CD14-positive monocyte (primary cell): ENCODE measurements at regions not wholly inside any gene's neighbourhood (a gene's known extent, or its start where the extent isn't known, plus 50 kb on each side); places are given as distances from the start of the nearest gene placed in this dataset.

ENCODE experiments used
- DNase-seq, 3 donors: peaks; one replicate each; pipeline ENCODE4 v3.0.0-alpha.2; 2011 to 2022
- H2AFZ ChIP-seq: 2 replicates; pipeline ENCODE4 v1.6.0; 2012; ENCODE audit warnings: mild to moderate bottlenecking, low read depth, low read length, inconsistent platforms; ENCODE audit not compliant: insufficient read depth, poor library complexity, severe bottlenecking
- H3K27ac ChIP-seq, 2 donors: 1 replicate in 1 of 2; 2 replicates in 1 of 2; pipeline ENCODE4 v1.5.1; 2012 to 2013; ENCODE audit warnings: low read length in 2 of 2, control low read depth in 1 of 2, inconsistent platforms in 1 of 2, low read depth in 1 of 2, mild to moderate bottlenecking in 1 of 2
- H3K27me3 ChIP-seq, 2 donors: one replicate each; pipeline versions ENCODE4 v1.6.0 to v1.6.1; 2011 to 2013; ENCODE audit warnings: low read length in 2 of 2; ENCODE audit not compliant: control insufficient read depth in 2 of 2, insufficient read depth in 2 of 2
- H3K36me3 ChIP-seq, 2 donors: replicated peaks in 1 of 2; 1 replicate in 1 of 2; 2 replicates in 1 of 2; pipeline versions ENCODE4 v1.5.1 to v1.6.1; 2012 to 2013; ENCODE audit warnings: low read length in 2 of 2, control low read depth in 1 of 2, inconsistent platforms in 1 of 2, mild to moderate bottlenecking in 1 of 2; ENCODE audit not compliant: insufficient read depth in 2 of 2, control insufficient read depth in 1 of 2
- H3K4me1 ChIP-seq, 2 donors: 1 replicate in 1 of 2; 2 replicates in 1 of 2; pipeline versions ENCODE4 v1.5.1 to v1.6.1; 2012 to 2013; ENCODE audit warnings: low read length in 2 of 2, control low read depth in 1 of 2, inconsistent platforms in 1 of 2, mild to moderate bottlenecking in 1 of 2, moderate library complexity in 1 of 2; ENCODE audit not compliant: insufficient read depth in 2 of 2, control insufficient read depth in 1 of 2
- H3K4me2 ChIP-seq: replicated peaks from 2 replicates; pipeline ENCODE3; 2012; ENCODE audit warnings: low read length, moderate library complexity, mild to moderate bottlenecking; ENCODE audit not compliant: poor library complexity, severe bottlenecking; ENCODE audit errors: extremely low read depth
- H3K4me3 ChIP-seq, 3 experiments: fragments of 200-600 bp in 1 of 3; sonication (generic) in 1 of 3; replicated peaks in 1 of 3; 1 replicate in 2 of 3; 2 replicates in 1 of 3; pipeline ENCODE4 v1.5.1; 2011 to 2013; ENCODE audit warnings: low read length in 3 of 3, mild to moderate bottlenecking in 3 of 3, control low read depth in 2 of 3, low read depth in 2 of 3, inconsistent platforms in 1 of 3, moderate library complexity in 1 of 3
- H3K79me2 ChIP-seq: 2 replicates; pipeline ENCODE4 v1.6.0; 2012; ENCODE audit warnings: mild to moderate bottlenecking, control low read depth, inconsistent platforms, low read length, moderate library complexity; ENCODE audit not compliant: insufficient read depth
- H3K9ac ChIP-seq: 2 replicates; pipeline ENCODE4 v1.6.0; 2017; ENCODE audit warnings: low read length, mild to moderate bottlenecking; ENCODE audit not compliant: insufficient read depth, poor library complexity, severe bottlenecking
- H3K9me3 ChIP-seq, 2 donors: replicated peaks in 1 of 2; 1 replicate in 1 of 2; 2 replicates in 1 of 2; pipeline versions ENCODE4 v1.5.1 to v1.6.1; 2012 to 2013; ENCODE audit warnings: low read length in 2 of 2, control low read depth in 1 of 2; ENCODE audit not compliant: control insufficient read depth in 1 of 2, insufficient read depth in 1 of 2
- H4K20me1 ChIP-seq: 2 replicates; pipeline ENCODE4 v1.6.0; 2012; ENCODE audit warnings: mild to moderate bottlenecking, low read length, control low read depth, moderate library complexity; ENCODE audit not compliant: insufficient read depth
- H3K27ac Mint-ChIP-seq, 7 donors: one replicate each; pipeline ENCODE4 v1.8.0; 2020; ENCODE audit warnings: mild to moderate bottlenecking in 7 of 7, mixed read lengths in 7 of 7, moderate library complexity in 6 of 7, inconsistent platforms in 2 of 7
- H3K27me3 Mint-ChIP-seq, 3 donors: one replicate each; pipeline ENCODE4 v1.8.0; 2021 to 2022; ENCODE audit warnings: low read depth in 3 of 3, mild to moderate bottlenecking in 3 of 3, mixed read lengths in 3 of 3, moderate library complexity in 3 of 3, inconsistent platforms in 1 of 3
- H3K36me3 Mint-ChIP-seq, 2 donors: one replicate each; pipeline ENCODE4 v1.8.0; 2020; ENCODE audit warnings: mixed read lengths in 2 of 2, inconsistent platforms in 1 of 2, mild to moderate bottlenecking in 1 of 2
- H3K4me1 Mint-ChIP-seq: one replicate; pipeline ENCODE4 v1.8.0; 2020; ENCODE audit warnings: mild to moderate bottlenecking, mixed read lengths
- H3K4me3 Mint-ChIP-seq, 2 donors: one replicate each; pipeline ENCODE4 v1.8.0; 2020; ENCODE audit warnings: mild to moderate bottlenecking in 2 of 2, mixed read lengths in 2 of 2, moderate library complexity in 1 of 2
- H3K9me3 Mint-ChIP-seq, 7 donors: one replicate each; pipeline ENCODE4 v1.8.0; 2020 to 2022; ENCODE audit warnings: mixed read lengths in 7 of 7, mild to moderate bottlenecking in 6 of 7, moderate library complexity in 6 of 7, inconsistent platforms in 2 of 7
- CTCF ChIP-seq: fragments of 200-600 bp; IDR thresholded peaks from one replicate; pipeline ENCODE4 v1.8.0; 2022; ENCODE audit warnings: antibody characterized with exemption, mild to moderate bottlenecking
- whole genome bisulfite sequencing: methylation state at CpG from one replicate; pipeline ENCODE4 v1.1.5; 2013; ENCODE audit warnings: missing lambda C conversion rate; ENCODE audit not compliant: insufficient coverage; 5-methylcytosine and 5-hydroxymethylcytosine counted together
- intact Hi-C, 2 donors: fragments of 100-400 bp; cut with micrococcal nuclease; formaldehyde crosslinking; loops; one replicate each; pipeline versions ENCODE4 v1.15.0 to v1.15.1; 2023

GRCh38 chr15:96916750-96917149 lies 586.2 kb downstream of the NR2F2 start:
- H3K4me2 ChIP-seq = no peak overlapping the region
- H3K27me3 ChIP-seq = no peaks in the 10 kb centered on the region
- H3K27ac ChIP-seq = no peak overlapping the region
- no peak overlapping the region for H3K9ac ChIP-seq
- Mint-ChIP-seq H3K27ac (no peak overlapping the region), H3K27me3 (peaks cover 0 to 1% (median 0%) of the 10 kb centered on the region in 3 donors), H3K36me3 (no peaks in the 10 kb centered on the region), H3K4me1 (no peaks in the 10 kb centered on the region), H3K9me3 (peaks cover 3 to 16% (median 14%) of the 10 kb centered on the region in 7 donors), H3K4me3 (no peak overlapping the region)
- no peaks in the 10 kb centered on the region for H3K36me3 ChIP-seq
- WGBS = no CpG with 5 or more reads among the region's 2 CpGs
- intact Hi-C loops = no loop called here
- H2AFZ ChIP-seq = no peak overlapping the region
- no peaks in the 10 kb centered on the region for H3K4me1 ChIP-seq
- no peak for DNase-seq
- H4K20me1 ChIP-seq = no peaks in the 10 kb centered on the region
- no peak overlapping the region for H3K4me3 ChIP-seq
- H3K9me3 ChIP-seq = peaks cover 6 to 26% of the 10 kb centered on the region in 2 donors
- no peak for TF ChIP-seq CTCF
- no peaks in the 10 kb centered on the region for H3K79me2 ChIP-seq

GRCh38 chr15:96924570-96924969 lies 594.1 kb downstream of the NR2F2 start:
- H3K36me3 ChIP-seq = no peaks in the 10 kb centered on the region
- intact Hi-C loops = no loop called here
- no peak overlapping the region for H3K27ac ChIP-seq
- H3K9me3 ChIP-seq = peaks cover 0 to 4% of the 10 kb centered on the region in 2 donors
- no peaks in the 10 kb centered on the region for H3K27me3 ChIP-seq
- H3K9me3 Mint-ChIP-seq = peaks cover 0 to 10% (median 3%) of the 10 kb centered on the region in 7 donors
- H2AFZ ChIP-seq = no peak overlapping the region
- no peak overlapping the region for H3K4me2 ChIP-seq
- H3K79me2 ChIP-seq = no peaks in the 10 kb centered on the region
- no peak overlapping the region for H3K4me3 ChIP-seq
- WGBS = no CpG with 5 or more reads among the region's 1 CpG
- no peak for TF ChIP-seq CTCF
- no peak overlapping the region for H3K9ac ChIP-seq
- no peak for DNase-seq
- H4K20me1 ChIP-seq = no peaks in the 10 kb centered on the region
- H3K27ac Mint-ChIP-seq = no peak overlapping the region
- H3K4me3 Mint-ChIP-seq = no peak overlapping the region
- H3K27me3 Mint-ChIP-seq = peaks cover 0 to 3% (median 0%) of the 10 kb centered on the region in 3 donors
- H3K36me3 Mint-ChIP-seq = no peaks in the 10 kb centered on the region
- no peaks in the 10 kb centered on the region for H3K4me1 Mint-ChIP-seq
- H3K4me1 ChIP-seq = no peaks in the 10 kb centered on the region
